Astrocyte (in vitro differentiated cells and primary cell): ENCODE measurements at regions not wholly inside any gene's neighbourhood (a gene's known extent, or its start where the extent isn't known, plus 50 kb on each side); places are given as distances from the start of the nearest gene placed in this dataset.

Source experiments
- EZH2 ChIP-seq: IDR thresholded peaks from 2 replicates; pipeline ENCODE4 v1.6.1; 2012; ENCODE audit warnings: mild to moderate bottlenecking, low read length, inconsistent platforms; ENCODE audit not compliant: insufficient read depth
- TF ChIP-seq, protein P1 (sequence below): IDR thresholded peaks from 2 replicates; pipeline ENCODE4 v1.5.1; 2011; ENCODE audit warnings: low read depth, mild to moderate bottlenecking, inconsistent platforms, low read length, moderate library complexity; ENCODE audit not compliant: insufficient read depth

DNA sequence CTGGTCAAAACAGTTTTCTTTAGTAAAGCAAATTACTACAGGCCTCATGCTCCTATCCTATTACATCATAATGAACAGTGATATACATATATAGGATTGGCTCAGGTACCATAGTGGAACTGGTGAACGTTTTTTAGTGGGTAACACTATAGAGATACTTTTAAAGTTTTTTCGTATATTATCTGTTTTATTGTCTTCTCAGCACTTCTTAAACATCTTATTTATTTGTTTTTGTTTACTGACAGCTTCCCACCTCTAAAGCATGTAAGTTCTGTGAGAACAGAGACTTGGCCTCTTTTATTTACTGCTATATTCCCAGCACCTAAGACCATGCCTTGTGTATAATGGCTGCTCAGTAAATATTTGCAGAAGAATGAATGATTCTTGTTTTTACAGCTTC, 81.1 kb upstream of the PSMA6 start:
- TF ChIP-seq, protein P1, sequence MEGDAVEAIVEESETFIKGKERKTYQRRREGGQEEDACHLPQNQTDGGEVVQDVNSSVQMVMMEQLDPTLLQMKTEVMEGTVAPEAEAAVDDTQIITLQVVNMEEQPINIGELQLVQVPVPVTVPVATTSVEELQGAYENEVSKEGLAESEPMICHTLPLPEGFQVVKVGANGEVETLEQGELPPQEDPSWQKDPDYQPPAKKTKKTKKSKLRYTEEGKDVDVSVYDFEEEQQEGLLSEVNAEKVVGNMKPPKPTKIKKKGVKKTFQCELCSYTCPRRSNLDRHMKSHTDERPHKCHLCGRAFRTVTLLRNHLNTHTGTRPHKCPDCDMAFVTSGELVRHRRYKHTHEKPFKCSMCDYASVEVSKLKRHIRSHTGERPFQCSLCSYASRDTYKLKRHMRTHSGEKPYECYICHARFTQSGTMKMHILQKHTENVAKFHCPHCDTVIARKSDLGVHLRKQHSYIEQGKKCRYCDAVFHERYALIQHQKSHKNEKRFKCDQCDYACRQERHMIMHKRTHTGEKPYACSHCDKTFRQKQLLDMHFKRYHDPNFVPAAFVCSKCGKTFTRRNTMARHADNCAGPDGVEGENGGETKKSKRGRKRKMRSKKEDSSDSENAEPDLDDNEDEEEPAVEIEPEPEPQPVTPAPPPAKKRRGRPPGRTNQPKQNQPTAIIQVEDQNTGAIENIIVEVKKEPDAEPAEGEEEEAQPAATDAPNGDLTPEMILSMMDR, result no peak
- TF ChIP-seq EZH2, result no peak
